Bronchial epithelial cell (primary cell): ENCODE measurements at regions not wholly inside any gene's neighbourhood (a gene's known extent, or its start where the extent isn't known, plus 50 kb on each side); places are given as distances from the start of the nearest gene placed in this dataset.

ENCODE experiments used
- DNase-seq: peaks from one replicate; pipeline ENCODE4 v3.0.0-alpha.2; 2010; ENCODE audit warnings: low read depth
- FAIRE-seq: peaks from 2 replicates; lab custom pipeline; 2011; peaks lifted over from hg19 to GRCh38; lab: Jason Lieb, UNC
- H3K27me3 ChIP-seq: 2 replicates; pipeline ENCODE4 v1.5.1; 2011; ENCODE audit warnings: low read length; ENCODE audit not compliant: control insufficient read depth, insufficient read depth
- H3K36me3 ChIP-seq: 2 replicates; pipeline ENCODE4 v1.5.1; 2011; ENCODE audit warnings: low read length; ENCODE audit not compliant: control insufficient read depth, insufficient read depth
- H3K4me3 ChIP-seq: 2 replicates; pipeline ENCODE4 v1.5.1; 2011; ENCODE audit warnings: mild to moderate bottlenecking, low read depth, low read length, control low read depth
- CTCF ChIP-seq: IDR thresholded peaks from 2 replicates; pipeline ENCODE4 v1.5.1; 2011; ENCODE audit warnings: mild to moderate bottlenecking, moderate library complexity, low read length, control low read depth, inconsistent platforms; ENCODE audit not compliant: insufficient read depth, severe bottlenecking

- Histone ChIP-seq H3K27me3 (no peaks in the 10 kb centered on the region), H3K36me3 (no peaks in the 10 kb centered on the region), H3K4me3 (no peak overlapping the region)
- no peak for FAIRE-seq
- no peak for DNase-seq
- TF ChIP-seq CTCF = no peak
These were observed 242.0 kb upstream of the ARRDC4 start for GRCh38 chr15:97718509-97718908.

- no peak for TF ChIP-seq CTCF
- no peak for FAIRE-seq
- no peak overlapping the region for H3K4me3 ChIP-seq
- H3K27me3 ChIP-seq = no peaks in the 10 kb centered on the region
- DNase-seq = no peak
- H3K36me3 ChIP-seq = no peaks in the 10 kb centered on the region
These were observed 231.7 kb upstream of the ARRDC4 start for GRCh38 chr15:97728791-97729190.

GRCh38 chr15:97729270-97729669, 231.2 kb upstream of the ARRDC4 start:
- Histone ChIP-seq H3K36me3 (no peaks in the 10 kb centered on the region), H3K4me3 (no peak overlapping the region), H3K27me3 (no peaks in the 10 kb centered on the region)
- DNase-seq = no peak
- FAIRE-seq = no peak
- no peak for TF ChIP-seq CTCF

- DNase-seq (no peak), FAIRE-seq (no peak)
- no peak for TF ChIP-seq CTCF
- Histone ChIP-seq H3K36me3 (no peaks in the 10 kb centered on the region), H3K4me3 (no peak overlapping the region), H3K27me3 (no peaks in the 10 kb centered on the region)
These were observed 230.2 kb upstream of the ARRDC4 start for GRCh38 chr15:97730315-97730714.

- H3K4me3 ChIP-seq = no peak overlapping the region
- no peaks in the 10 kb centered on the region for H3K36me3 ChIP-seq
- DNase-seq = no peak
- no peak for TF ChIP-seq CTCF
- H3K27me3 ChIP-seq = no peaks in the 10 kb centered on the region
- FAIRE-seq = no peak
These were observed 228.6 kb upstream of the ARRDC4 start for GRCh38 chr15:97731859-97732258.

GRCh38 chr15:97733373-97733772, 227.1 kb upstream of the ARRDC4 start:
- no peaks in the 10 kb centered on the region for H3K36me3 ChIP-seq

More at GRCh38 chr15:97733373-97733772, 227.1 kb upstream of the ARRDC4 start:
- no peak for TF ChIP-seq CTCF
- Histone ChIP-seq H3K4me3 (no peak overlapping the region), H3K27me3 (no peaks in the 10 kb centered on the region)
- FAIRE-seq (no peak), DNase-seq (no peak)
